ENCODE measurements at regions not wholly inside any gene's neighbourhood (a gene's known extent, or its start where the extent isn't known, plus 50 kb on each side); places are given as distances from the start of the nearest gene placed in this dataset.

GRCh38 chr5:92418341-92418740 is 1035.2 kb upstream of the ARRDC3 start:
- no peaks in the 10 kb centered on the region for H3K36me3 ChIP-seq
- TF ChIP-seq POLR2A (IDR thresholded peaks at IDR 0.05) (no peak), CTCF (IDR thresholded peaks at IDR 0.05) (no peak)
- DNase-seq, result no peak
- no peaks in the 10 kb centered on the region for H3K4me1 ChIP-seq
- no peak overlapping the region for H3K4me3 ChIP-seq (replicated peaks in 1 of 3)
- H3K9me3 ChIP-seq, result no peaks in the 10 kb centered on the region
- intact Hi-C loops (cut with DNase I), result no loop called here
- no peaks in the 10 kb centered on the region for H3K27me3 ChIP-seq
- no peak overlapping the region for H3K27ac ChIP-seq
- WGBS, 2 donors, result 81 to 83% methylated on average over 3 of the region's 3 CpGs

- no peaks in the 10 kb centered on the region for H3K9me3 ChIP-seq
- no peaks in the 10 kb centered on the region for H3K36me3 ChIP-seq
- no peak for DNase-seq
- WGBS, 2 donors, result 69 to 80% methylated on average over 2 of the region's 2 CpGs
- no peak overlapping the region for H3K4me3 ChIP-seq (replicated peaks in 1 of 3)
- TF ChIP-seq CTCF (IDR thresholded peaks at IDR 0.05), result no peak
- TF ChIP-seq POLR2A (IDR thresholded peaks at IDR 0.05), result no peak
- H3K4me1 ChIP-seq, result no peaks in the 10 kb centered on the region
- intact Hi-C loops (cut with DNase I), result no loop called here
- no peak overlapping the region for H3K27ac ChIP-seq
- H3K27me3 ChIP-seq, result no peaks in the 10 kb centered on the region
These were observed 1026.0 kb upstream of the ARRDC3 start for GRCh38 chr5:92409134-92409533.

GRCh38 chr5:92402956-92403702 is 1020.0 kb upstream of the ARRDC3 start:
- no peak for TF ChIP-seq POLR2A (IDR thresholded peaks at IDR 0.05)
- Histone ChIP-seq H3K36me3 (no peaks in the 10 kb centered on the region), H3K27me3 (no peaks in the 10 kb centered on the region), H3K9me3 (no peaks in the 10 kb centered on the region), H3K4me3 (replicated peaks in 1 of 3) (no peak overlapping the region), H3K27ac (no peak overlapping the region), H3K4me1 (peaks cover 0 to 7% of the 10 kb centered on the region in 2 donors)
- WGBS, 2 donors, result 71 to 73% methylated on average over 7 of the region's 7 CpGs
- no peak for DNase-seq
- intact Hi-C loops (cut with DNase I), result no loop called here

DNA sequence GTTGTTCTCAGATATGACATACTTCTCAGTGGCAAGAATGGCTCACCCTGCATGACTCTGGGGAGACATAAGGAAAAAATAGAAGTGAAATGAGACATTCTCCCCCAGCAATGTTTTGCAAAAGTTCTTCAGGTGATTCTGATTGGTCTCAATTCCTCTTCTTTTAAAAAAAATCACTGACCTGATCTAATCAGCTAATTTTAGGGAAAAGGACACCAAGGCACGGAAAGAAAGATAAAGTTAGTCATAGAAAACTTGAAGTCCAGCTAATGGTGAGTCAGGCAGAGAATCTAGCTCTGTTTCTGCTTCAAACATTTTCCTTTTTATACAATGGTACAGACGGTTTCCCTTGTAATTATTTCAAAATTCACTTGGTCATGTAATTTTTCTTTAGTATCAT is 1018.9 kb upstream of the ARRDC3 start:
- 80 to 89% methylated on average over 2 of the region's 2 CpGs for WGBS, 2 donors
- Histone ChIP-seq H3K27ac (no peak overlapping the region), H3K4me3 (replicated peaks in 1 of 3) (no peak overlapping the region), H3K4me1 (peaks cover 0 to 7% of the 10 kb centered on the region in 2 donors), H3K36me3 (no peaks in the 10 kb centered on the region), H3K27me3 (no peaks in the 10 kb centered on the region), H3K9me3 (no peaks in the 10 kb centered on the region)
- no peak for DNase-seq
- intact Hi-C loops (cut with DNase I), result no loop called here
- TF ChIP-seq CTCF (IDR thresholded peaks at IDR 0.05), result no peak
- TF ChIP-seq POLR2A (IDR thresholded peaks at IDR 0.05), result no peak

DNA sequence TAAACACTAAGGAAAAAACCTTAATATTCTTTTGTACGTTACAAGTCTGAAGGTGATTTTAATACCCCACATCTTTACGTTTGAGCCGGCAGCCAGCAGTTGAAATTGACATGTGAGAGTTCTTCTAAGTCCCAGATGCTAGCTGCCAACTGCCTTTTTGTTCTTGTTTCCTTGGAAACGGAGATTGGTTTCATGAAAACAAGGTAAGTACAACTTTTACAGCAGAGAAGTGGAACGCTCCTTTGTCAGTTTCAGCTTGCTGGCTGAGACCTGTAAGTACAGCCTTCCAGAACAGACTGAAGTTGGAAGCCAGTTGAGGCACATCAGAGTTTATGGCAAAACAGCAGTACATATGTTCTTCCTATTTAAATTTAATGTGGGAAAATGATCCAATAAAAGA is 1018.4 kb upstream of the ARRDC3 start:
- Histone ChIP-seq H3K27me3 (no peaks in the 10 kb centered on the region), H3K4me3 (replicated peaks in 1 of 3) (no peak overlapping the region), H3K27ac (no peak overlapping the region), H3K9me3 (no peaks in the 10 kb centered on the region), H3K4me1 (peaks cover 0 to 7% of the 10 kb centered on the region in 2 donors), H3K36me3 (no peaks in the 10 kb centered on the region)
- TF ChIP-seq POLR2A (IDR thresholded peaks at IDR 0.05) (no peak), CTCF (IDR thresholded peaks at IDR 0.05) (peak in 3 of 6 experiments; percentile 25 to 48 (median 25))
- WGBS, 2 donors, result 25 to 33% methylated on average over 5 of the region's 5 CpGs
- intact Hi-C loops (cut with DNase I), result no loop called here
- peak; percentile 32 to 43 for DNase-seq

Data from thyroid gland (tissue), 4 donors.